Erythroblast (primary cell): ENCODE measurements at regions not wholly inside any gene's neighbourhood (a gene's known extent, or its start where the extent isn't known, plus 50 kb on each side); places are given as distances from the start of the nearest gene placed in this dataset.

Experiments used
- GATA1 ChIP-seq: IDR thresholded peaks from 2 replicates; pipeline ENCODE4 v1.6.1; 2011; ENCODE audit warnings: low read depth, mild to moderate bottlenecking, control low read depth, low read length, moderate library complexity
- POLR2A ChIP-seq: IDR thresholded peaks from 2 replicates; pipeline ENCODE4 v1.6.1; 2011; ENCODE audit warnings: mild to moderate bottlenecking, low read length

GRCh38 chr17:70307430-70308225, 138.3 kb downstream of the KCNJ2 start:
- TF ChIP-seq POLR2A = no peak
- TF ChIP-seq GATA1 = no peak
